Uterus (tissue), 2 donors: ENCODE measurements at regions not wholly inside any gene's neighbourhood (a gene's known extent, or its start where the extent isn't known, plus 50 kb on each side); places are given as distances from the start of the nearest gene placed in this dataset.

ENCODE experiments used
- CTCF ChIP-seq, 4 experiments: fragments of 200-600 bp in 2 of 4; fragments of 450-650 bp in 2 of 4; sonication (generic) in 2 of 4; IDR thresholded peaks; one replicate each; pipeline ENCODE4 v1.5.1; 2016 to 2019; ENCODE audit warnings: antibody characterized with exemption in 4 of 4, mild to moderate bottlenecking in 2 of 4, moderate library complexity in 1 of 4
- POLR2A ChIP-seq, 2 donors: fragments of 450-650 bp; IDR thresholded peaks; one replicate each; pipeline ENCODE4 v1.6.1; 2016; ENCODE audit warnings: antibody characterized with exemption in 2 of 2, mild to moderate bottlenecking in 1 of 2, moderate library complexity in 1 of 2

GRCh38 chr12:75636607-75637006 is 125.2 kb upstream of the KRR1 start:
- no peak for TF ChIP-seq CTCF (IDR thresholded peaks at IDR 0.05)
- TF ChIP-seq POLR2A (IDR thresholded peaks at IDR 0.05) = no peak
